Activated CD4-positive, alpha-beta T cell treated with anti-CD3 and anti-CD28 coated beads, Interleukin-2, amount 50 U/mL, for 48 hours (primary cell): ENCODE measurements at regions not wholly inside any gene's neighbourhood (a gene's known extent, or its start where the extent isn't known, plus 50 kb on each side); places are given as distances from the start of the nearest gene placed in this dataset.

Experiments
- DNase-seq, 2 experiments: peaks; one replicate each; pipeline ENCODE4 v3.0.0-alpha.2; 2020

DNA sequence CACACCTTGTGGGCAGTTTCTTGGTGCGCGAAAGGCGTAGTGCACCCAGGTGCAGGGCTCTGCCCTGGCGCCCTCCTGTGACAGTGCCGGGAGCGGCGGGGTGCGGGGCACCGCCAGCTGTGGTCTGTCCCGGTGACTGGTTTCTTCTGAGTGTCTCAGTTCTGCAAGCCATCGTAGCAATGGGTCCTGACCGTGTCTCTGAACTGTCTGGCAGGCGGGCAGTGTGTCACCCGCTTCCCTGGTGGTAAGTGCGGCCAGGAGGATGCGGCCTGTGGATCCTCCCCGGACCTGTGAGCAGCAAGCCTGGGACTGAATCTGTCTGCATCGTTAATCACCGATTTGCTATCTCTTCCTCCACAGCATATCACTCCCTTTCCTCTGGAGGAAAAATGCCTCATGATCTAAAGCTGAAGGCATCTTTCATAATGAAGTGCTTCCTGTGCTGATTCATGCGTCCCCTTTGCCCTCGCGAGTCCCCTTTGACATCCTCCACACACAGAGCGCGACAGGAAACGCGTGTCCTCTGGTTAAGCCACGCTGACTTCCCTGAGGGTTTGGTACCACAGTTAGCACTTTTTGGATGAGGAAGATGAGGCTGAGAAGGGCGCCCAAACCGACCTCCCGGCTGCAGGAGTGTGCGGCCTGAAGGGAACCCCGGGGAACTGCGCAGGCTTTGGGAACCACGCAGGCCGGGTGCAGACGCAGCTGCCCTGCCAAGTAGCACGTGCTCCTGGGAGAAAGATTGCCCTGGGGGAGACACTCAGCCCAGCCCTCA, 416.0 kb upstream of the HS6ST1 start:
- DNase-seq = no peak

DNA sequence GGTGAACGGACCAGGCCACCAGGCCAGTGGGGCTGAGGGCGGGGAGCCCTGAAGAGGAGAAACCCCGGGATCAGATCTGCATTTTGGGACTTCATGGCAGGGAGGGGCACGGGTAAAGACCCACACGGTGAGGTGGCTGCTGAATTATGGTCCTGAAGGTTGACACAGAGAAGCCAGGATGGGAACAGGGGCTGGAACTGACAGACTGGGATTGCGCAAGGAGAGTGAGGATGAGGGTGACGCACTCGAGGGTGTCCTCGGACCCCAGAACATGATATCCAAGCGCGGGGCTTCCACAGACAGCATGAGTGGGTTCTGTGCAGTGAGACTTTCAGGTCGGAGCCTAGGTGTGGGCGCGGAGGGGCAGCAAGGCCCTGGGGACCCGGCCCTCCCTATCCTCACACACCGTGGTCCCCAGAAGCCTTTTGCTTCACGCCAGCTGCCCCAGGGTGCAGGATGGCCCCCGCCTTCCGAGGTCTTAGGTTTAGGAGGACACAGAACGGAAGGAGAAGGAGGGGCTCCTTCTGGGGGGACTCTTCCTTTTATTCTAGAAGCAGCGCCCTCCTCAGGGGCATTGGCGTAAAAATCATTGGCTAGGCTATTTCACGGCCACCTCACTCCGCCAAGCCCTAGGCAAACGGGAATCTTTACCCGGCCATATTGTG, 416.8 kb upstream of the HS6ST1 start:
- no peak for DNase-seq

DNA sequence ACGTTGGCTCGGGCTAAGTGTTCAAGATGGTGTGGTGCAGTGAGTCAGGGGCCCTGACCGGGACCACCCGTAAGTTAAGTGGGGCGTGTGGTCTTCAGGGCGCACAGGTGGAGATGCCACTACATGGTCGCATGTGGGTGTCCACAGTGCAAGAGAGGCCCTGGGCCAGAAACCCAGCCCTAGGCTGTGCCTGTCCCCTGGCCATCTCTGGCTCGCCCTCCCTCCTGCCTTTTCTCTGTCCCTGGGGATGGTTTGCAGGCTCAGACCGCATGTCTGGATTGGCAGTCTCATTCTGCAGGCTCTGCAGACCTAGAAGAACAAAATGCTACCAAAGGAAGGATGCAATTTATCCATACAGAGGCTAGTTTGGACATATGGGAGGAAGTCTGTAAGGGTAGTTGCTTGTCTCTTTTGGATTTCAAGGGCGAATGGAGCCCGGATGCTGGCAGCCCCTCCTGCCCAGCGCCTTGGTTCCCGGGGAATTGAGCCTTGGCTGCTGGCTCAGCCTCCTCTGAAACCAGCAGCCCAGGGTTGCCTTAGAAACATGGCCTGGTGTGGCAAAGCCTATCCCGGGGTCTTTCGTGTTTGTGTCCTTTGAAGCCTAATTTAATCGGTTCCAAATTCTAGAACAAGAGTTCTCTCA, 417.5 kb upstream of the HS6ST1 start:
- no peak for DNase-seq

DNA sequence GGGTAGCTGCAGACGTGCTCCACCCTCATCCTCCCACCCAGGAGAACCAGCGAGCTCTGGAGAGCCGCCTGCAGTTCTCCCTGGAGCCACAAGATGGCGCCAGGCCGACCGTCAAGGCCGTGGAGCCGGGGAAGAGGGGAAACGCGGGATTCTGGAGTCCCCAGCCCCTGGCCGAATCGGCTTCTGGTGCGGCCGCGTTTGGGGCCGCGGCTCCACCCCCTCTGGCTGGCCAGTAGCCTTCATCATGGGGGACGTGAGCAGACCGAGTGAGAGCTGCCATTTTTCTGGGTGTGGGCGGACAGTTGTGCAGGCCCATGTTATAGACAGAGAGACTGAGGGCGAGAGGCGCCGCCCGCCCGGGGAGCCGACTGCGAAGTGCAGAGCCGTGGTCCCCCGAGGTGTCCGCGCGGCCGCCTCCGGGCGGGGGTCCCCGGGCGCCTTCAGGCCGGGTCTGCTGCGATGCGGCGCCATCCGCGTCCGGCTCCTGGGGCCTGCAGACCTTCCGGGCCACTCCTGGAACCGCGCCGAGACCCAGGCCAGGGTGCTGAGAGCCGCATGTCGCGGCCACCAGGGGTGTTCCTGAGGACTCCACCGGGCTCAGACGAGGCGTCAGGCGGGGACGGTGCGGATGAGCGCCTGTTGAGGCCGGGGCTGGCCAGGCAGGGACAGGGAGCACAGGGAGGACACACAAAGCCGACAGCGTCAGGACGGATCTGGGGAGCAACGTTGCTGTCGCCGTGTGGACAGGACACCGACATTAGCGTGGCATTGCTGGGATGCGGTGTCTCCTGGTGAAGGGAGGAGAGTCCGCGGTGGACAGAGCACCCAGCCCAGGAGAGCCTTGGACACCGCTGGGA, 418.2 kb upstream of the HS6ST1 start:
- peak; percentile 62 to 71 for DNase-seq

DNA sequence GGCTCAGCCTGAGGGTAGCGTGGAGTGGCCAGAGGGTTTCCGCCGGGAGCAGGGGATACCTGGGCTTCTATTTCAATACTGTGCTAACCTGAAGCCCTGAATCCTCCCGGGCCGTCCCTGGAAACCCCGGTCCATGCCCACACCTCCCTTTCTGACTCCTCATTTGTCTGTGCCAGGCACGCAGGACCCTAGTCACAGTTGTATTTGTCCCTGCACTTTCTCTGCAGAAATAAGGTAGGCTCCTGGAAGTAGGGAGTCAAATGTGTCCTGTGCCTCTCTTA, 418.8 kb upstream of the HS6ST1 start:
- no peak for DNase-seq

DNA sequence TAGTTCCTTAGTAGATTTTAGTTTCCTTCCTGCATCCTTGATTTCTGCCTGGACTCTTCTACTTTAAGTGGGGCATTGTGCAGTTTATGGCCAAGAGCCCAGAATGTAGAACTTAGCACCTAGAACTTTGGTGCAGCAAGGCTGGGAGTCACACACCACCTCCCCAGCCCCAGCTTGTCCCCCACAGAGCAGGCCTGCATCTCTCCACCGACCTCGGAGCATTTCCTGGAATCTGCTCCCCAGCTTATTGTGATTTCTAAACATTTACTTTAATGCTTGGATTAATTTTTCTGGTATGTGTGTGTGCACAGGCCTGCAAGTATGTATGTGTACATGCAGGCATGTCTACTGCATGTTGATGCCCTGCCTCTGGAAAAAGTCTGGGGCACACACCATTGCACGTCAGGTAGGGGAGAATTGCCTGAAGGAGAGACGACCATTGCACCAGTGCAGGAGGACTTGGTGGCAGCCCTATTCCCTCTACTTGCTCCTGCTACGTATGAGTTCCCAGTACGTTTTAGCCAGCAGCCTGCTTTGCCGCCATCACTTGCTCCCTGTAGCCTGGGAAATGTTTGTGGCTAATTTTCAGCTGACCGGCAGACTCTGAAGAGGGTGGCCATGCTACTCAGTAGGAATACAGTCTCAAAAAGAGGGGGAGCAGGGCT, 419.9 kb upstream of the HS6ST1 start:
- no peak for DNase-seq

DNA sequence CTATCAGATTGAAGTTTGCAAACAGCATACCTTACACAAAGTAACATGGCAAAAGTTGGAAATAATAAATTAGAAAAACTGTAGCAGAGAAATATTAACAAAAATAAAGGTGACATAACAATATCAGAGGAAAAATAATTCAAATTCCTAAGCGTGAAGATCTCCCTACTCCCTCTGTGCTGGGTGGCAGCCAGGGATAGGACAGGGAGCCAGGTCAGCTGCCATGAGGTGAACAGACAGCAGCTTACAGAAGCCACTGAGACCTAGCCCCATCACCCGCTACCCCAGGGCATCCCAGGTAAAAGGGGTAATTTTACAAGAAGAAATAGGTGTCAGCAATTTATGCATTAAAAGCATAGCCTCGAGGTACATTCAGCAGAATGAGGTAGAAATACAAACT, 423.8 kb upstream of the HS6ST1 start:
- DNase-seq = no peak

DNA sequence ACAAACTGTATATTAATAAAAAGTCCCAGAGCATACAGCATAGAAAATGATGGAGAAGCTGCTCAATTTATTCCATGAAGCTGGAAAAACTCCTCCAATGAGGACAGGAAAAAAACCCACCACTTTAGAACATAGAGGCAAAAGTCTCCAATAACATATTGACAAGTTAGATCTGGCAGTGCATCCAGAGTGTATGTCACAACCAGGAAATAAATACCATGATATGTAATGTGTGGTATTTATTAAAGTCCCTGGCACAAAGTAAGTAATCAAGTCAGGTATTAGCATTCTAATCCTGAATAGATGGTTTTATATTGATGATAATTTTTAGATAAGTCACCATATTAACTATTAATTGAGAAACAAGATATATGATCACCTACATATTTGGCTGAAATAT, 427.3 kb upstream of the HS6ST1 start:
- no peak for DNase-seq

DNA sequence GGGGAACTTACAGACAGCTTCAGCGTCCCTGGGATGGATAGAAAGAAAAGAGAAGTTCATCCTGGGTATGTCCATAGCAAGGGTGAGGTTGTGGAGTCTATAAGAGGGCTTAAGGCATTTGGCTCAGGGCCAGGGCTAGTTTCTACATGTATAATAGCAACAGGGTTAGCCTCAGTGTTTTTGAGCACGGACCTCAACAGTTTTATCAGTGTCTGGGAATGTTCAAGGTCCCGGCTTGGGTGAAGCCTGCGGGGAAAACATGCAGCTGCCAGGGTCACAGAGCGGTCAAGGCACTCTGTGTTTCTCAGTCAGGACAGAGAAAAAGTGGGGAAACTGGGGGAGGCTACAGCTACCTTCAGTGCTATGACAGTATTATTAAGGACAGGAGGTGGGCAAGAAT, 427.7 kb upstream of the HS6ST1 start:
- no peak for DNase-seq

DNA sequence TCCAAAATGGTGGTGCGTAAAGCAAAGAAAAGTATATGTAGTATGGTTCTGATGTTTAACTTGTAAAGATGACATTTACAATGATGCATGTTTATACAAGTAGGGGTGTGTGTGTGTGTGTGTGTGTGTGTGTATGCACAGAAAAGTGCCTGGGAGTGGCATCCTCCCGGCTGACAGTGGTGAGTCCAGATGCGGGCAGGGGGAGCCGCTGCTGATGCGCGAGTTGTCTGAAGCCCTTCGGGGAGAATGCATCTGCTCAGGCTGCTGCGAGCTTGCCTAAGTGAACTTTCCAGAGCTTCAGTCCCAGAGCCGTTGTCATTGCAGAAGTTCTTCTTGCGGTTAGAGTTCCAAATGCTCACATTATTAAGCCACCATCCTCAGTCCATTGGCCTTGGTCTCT, 429.7 kb upstream of the HS6ST1 start:
- DNase-seq = no peak

DNA sequence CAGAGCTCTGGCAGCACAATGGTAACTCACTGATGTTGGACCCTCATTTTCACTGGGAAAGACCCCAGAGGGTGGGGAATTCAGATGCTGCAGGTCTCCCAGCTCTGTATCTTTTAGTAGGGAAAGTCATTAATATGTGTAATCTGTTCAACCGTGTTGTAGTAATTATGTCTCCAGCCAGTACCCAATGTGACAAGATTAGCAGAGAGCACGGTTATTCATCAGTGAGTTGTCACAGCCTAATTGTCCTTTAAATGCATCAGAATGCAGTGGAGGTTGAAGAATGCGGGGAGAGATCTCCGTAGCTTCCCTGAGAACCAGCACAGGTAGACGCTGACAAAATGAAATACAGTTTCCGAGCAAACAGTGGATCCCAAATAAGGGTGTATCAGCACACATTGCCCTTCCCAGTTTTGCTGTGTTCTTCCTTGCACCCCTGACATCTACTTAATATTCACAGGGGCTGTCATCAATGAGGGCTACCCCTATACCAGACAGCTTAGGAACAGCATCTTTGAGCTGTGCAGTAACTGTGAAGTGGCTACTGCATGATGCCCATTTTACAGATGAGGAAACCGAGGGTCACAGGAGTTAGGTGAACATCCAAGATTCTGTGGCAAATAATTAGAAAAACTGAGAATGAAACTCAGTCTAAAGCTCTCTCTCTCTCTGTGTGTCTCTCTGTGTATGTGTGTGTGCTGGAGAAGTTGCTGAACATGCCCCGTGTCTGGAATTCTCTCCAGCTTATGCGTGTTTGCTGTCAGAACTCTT, 430.4 kb upstream of the HS6ST1 start:
- no peak for DNase-seq

DNA sequence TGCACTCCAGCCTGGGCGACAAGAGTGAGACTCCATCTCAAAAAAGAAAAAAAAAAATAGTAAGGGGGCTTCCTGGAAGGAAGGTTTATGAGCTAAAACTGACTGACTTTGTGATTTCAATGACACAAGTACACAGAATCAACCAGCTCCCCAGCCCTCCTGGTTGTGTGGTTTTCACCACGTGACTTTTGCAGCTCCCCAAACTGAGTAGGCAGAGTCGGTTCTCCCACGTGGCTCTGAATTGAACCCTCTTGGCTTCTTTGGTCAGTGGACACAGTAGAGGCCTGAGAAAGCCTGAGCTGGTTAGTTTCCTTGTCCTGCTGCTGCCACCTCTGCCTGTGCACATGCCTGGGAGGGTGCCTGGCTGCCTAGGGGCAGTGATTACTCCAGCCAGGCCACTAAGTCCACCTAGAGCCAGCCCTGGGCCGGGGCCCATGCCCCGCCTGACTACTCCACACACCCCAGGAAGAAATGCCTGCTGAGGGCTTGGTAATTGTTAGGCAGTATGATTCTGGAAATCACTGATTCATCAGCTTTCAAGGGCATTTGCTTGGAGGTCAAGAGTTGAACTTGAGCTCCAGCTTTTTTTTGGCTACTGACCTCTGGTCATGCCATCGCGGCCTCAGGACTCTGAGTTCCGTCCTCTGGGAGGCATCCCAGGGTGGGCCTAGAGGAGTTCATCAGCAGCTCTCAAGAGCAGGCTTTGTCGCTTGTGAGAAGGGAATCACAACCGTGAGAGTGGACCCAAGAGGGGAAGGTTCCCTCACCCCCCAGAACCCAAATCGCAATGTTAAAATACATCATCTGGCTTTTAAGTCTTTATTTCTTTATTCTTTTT, 431.9 kb upstream of the HS6ST1 start:
- no peak for DNase-seq

DNA sequence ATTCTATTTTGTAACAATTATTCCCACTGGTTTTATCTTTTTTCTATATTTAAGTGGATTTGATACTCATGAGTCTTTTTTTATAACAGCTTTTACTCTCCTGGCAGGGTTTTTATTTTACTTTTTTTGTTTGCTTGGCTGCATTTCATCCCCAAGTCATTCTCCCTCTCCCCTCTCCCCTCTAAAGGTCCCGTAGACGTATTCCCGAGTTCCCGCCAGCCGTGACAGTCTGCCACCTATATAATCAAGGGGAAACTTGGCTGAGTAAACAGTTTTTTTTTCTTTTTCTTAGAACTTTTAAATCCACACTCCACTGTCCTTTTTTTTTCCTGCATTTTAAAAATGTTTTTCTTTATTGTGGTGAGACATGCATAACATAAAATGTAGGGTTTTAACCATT, 433.1 kb upstream of the HS6ST1 start:
- no peak for DNase-seq

DNA sequence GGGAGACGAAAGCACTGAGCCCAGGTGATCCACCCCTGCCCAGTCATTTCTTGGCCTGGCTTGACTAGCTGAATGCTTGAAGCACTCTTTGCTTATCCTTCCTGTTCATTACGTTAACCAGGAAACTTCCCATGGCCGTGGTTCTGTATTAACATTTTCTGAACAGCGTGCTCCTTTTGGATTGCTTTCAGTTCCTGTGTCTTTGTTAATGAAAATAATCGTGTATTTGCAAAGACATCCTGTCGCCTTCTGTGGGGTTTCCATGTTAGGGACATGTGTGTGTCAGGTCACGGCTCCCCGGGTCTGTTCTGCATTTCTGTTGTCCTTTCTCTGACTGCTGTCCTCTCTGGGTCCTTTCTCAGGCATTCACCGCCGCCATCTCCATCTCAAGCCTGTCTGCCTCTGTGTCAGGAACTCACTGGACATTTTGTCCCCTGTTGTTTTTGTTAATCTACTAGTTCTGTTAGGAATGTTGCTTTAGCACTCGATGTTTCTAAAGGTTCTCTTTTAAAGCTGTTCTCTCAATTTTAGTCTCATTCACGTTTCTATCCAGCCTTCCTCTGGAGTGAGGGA, 434.1 kb upstream of the HS6ST1 start:
- no peak for DNase-seq

DNA sequence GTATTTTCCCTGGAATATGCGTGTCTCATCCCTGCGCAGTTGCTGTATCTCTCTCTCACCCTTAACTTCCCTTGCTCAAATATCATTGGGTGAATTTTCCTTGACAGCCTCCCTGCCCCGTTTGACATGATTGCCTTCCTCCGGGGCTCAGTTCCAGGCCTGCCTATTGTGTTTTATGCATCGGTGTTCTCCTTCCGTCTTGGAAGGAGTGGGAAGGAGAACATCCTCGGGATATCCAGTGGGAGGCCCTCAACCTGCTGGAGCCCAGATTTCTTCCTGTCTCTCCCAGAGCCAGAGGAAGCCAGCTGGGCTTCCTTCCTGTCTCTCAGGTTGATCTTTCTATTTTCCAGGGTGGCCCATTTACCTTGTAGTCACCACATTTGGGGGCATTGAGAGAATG, 434.7 kb upstream of the HS6ST1 start:
- DNase-seq = no peak

DNA sequence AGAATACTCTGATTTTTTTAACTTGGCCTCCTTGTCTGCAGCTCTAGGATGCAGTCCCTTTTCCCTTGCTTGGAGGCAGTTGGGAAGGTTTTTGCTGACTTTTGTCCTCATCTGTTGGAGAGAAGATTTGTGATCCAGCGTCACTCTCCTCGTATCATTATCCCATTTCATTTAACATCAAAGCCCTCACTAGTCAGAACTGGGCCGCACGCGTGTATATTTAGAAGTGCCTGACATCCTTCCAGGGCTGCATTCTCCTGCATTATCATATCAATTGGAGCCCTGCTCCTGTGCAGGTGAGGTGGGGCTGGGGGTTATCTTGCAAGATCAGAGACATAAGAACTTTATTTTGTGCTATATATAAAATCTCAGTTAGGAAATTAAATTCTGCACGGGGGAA, 435.1 kb upstream of the HS6ST1 start:
- DNase-seq = no peak

DNA sequence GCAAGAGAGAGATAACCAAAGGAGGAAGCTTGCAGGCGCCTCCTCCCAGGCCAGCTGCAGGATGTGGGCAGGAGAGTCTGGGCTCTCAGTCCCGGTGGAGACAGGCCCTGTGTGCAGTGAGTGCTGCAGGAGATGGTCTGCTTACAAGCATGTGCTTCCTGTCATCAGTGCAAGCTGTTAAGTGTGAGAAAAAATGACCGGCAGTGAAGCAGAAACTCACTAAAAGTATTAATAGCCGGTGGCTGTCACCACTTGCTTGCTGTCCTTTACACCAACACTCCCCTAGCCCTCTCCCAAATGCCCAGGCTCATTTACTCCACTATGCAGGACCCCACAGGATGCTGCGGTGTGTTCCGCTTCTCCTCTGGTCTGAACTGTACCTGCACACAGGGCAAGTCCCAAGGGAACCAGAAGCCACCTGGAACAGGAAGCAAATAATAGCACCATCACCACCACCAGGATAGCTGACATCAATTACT, 435.6 kb upstream of the HS6ST1 start:
- DNase-seq = no peak

DNA sequence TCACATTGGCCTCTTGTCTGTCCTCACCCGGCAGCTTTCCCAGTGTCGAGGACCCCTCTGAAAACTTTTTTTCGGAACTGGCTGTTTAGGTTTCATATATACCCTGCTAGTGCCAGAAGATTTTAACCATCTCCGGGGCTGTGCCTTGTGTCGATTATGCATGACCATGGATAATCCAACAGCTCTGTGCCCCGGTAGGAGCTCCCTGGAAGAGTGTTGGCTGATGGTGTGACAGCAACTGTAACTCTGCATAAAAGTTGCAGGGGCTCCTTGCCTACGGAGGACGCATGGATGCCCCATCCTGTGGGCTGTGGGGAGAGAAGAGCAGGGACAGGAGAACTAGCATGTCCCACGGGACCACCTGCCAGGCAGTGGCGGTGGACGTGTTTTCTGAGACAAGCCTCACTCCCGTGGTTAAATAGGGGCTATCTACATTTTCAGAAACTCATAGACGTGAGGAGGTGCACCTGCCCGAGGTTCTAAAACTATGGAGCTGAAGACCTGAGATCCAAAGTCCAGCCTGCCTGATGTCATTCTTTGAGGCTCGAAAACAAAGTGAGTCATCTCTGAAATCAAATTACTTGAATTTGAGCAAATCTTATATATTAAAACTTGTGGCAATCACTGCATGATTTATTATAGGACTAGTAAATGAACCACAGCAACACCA, 437.2 kb upstream of the HS6ST1 start:
- no peak for DNase-seq

DNA sequence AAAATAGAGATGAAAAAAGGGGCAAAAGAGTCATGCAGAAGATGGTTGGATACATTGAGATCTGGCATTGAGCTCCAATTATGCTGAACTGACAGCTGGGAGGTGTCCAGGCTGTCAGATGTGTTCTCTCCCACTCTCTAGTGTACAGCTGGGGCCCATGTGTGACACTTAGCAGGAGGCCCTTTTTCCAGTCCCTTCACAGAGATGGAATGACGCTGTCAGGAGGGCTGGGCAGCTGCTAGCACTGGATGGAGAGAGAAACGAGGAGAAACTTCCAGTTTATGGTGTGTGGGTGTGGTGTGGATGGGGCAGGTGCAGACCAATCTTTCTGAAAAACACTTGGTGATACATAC, 437.7 kb upstream of the HS6ST1 start:
- DNase-seq = no peak

DNA sequence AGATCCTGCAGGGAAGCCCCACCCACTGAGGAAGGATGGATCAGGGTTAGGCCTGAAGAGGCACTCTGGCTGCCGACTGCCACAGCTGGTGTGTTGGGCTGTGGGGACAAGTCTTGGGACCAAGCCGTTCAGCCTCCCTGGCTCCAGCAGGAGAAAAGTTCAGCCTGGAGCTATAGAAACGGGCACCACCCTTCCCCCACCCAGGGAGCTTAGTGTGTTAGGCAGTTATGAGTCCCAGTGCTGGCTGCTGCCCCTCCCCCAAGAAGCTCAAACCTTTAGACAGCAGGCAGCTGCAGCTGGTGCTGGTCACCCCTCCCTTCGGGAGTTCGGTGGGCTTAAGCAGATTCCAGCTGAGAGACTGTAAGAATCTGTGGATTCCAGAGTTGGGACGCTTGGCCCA, 447.1 kb upstream of the HS6ST1 start:
- no peak for DNase-seq
